CD4-positive, alpha-beta T cell (primary cell): ENCODE measurements at regions not wholly inside any gene's neighbourhood (a gene's known extent, or its start where the extent isn't known, plus 50 kb on each side); places are given as distances from the start of the nearest gene placed in this dataset.

Source experiments
- ATAC-seq: fragments of 200-7000 bp; cut with Tn5 transposase; one replicate; pipeline ENCODE4 v1.10.0; 2022; ENCODE audit warnings: mild to moderate bottlenecking; ENCODE audit not compliant: poor library complexity
- CTCF ChIA-PET: fragments of 350-600 bp; sonication (Branson Sonifier 250); formaldehyde crosslinking; loops from one replicate; lab custom pipeline; 2021; ENCODE audit warnings: antibody characterized with exemption, inconsistent platforms; lab: Charles Lee
- POLR2A ChIA-PET: fragments of 350-600 bp; sonication (Branson Sonifier 250); formaldehyde crosslinking; loops from one replicate; lab custom pipeline; 2021; ENCODE audit warnings: antibody characterized with exemption, inconsistent platforms; lab: Charles Lee
- DNase-seq, 14 experiments: peaks; one replicate each; pipeline ENCODE4 v3.0.0-alpha.2; 2013 to 2020; ENCODE audit warnings: mixed read lengths in 2 of 14
- H3K27ac ChIP-seq, 2 donors: one replicate each; pipeline versions ENCODE4 v1.5.1 to v1.7.0; 2013; ENCODE audit warnings: low read length in 2 of 2, low read depth in 1 of 2, mild to moderate bottlenecking in 1 of 2
- H3K27me3 ChIP-seq, 2 experiments: 1 replicate in 1 of 2; 2 replicates in 1 of 2; pipeline versions ENCODE4 v1.6.1 to v1.7.0; 2013; ENCODE audit warnings: low read length in 2 of 2, control low read depth in 1 of 2, mild to moderate bottlenecking in 1 of 2, moderate library complexity in 1 of 2; ENCODE audit not compliant: insufficient read depth in 2 of 2, control insufficient read depth in 1 of 2
- H3K36me3 ChIP-seq: one replicate; pipeline ENCODE4 v1.6.1; 2013; ENCODE audit warnings: low read length, control low read depth; ENCODE audit not compliant: insufficient read depth
- H3K4me1 ChIP-seq: one replicate; pipeline ENCODE4 v1.6.1; 2013; ENCODE audit warnings: low read length, control low read depth; ENCODE audit not compliant: insufficient read depth
- H3K4me3 ChIP-seq: one replicate; pipeline ENCODE4 v1.5.1; 2013; ENCODE audit warnings: mild to moderate bottlenecking, low read length, moderate library complexity
- H3K9me3 ChIP-seq, 2 experiments: 1 replicate in 1 of 2; 2 replicates in 1 of 2; pipeline versions ENCODE4 v1.6.1 to v1.7.0; 2013; ENCODE audit warnings: low read length in 2 of 2, mild to moderate bottlenecking in 2 of 2, control low read depth in 1 of 2, moderate library complexity in 1 of 2; ENCODE audit not compliant: control insufficient read depth in 1 of 2, insufficient read depth in 1 of 2
- H3K27ac Mint-ChIP-seq: one replicate; pipeline ENCODE4 v1.8.0; 2020; ENCODE audit warnings: mixed read lengths
- H3K27me3 Mint-ChIP-seq: one replicate; pipeline ENCODE4 v1.8.0; 2021; ENCODE audit warnings: mixed read lengths
- H3K36me3 Mint-ChIP-seq: one replicate; pipeline ENCODE4 v1.8.0; 2021; ENCODE audit warnings: low read depth, mixed read lengths
- H3K4me1 Mint-ChIP-seq: one replicate; pipeline ENCODE4 v1.8.0; 2021; ENCODE audit warnings: low read depth, mixed read lengths
- H3K4me3 Mint-ChIP-seq: one replicate; pipeline ENCODE4 v1.8.0; 2020; ENCODE audit warnings: mild to moderate bottlenecking, mixed read lengths
- H3K9me3 Mint-ChIP-seq: one replicate; pipeline ENCODE4 v1.8.0; 2020; ENCODE audit warnings: mixed read lengths
- CTCF ChIP-seq: fragments of 200-600 bp; IDR thresholded peaks from one replicate; pipeline ENCODE4 v1.8.0; 2022; ENCODE audit warnings: antibody characterized with exemption, mild to moderate bottlenecking
- intact Hi-C, 2 experiments: fragments of 100-400 bp; cut with DNase I in 1 of 2; cut with micrococcal nuclease in 1 of 2; formaldehyde crosslinking; loops; one replicate each; pipeline versions ENCODE4 v1.15.1 to v1.9.0; 2023 to 2025; cut with DNase I, micrococcal nuclease

- Histone ChIP-seq H3K4me3 (no peak overlapping the region), H3K36me3 (no peaks in the 10 kb centered on the region), H3K4me1 (no peaks in the 10 kb centered on the region), H3K27ac (no peak overlapping the region), H3K27me3 (no peaks in the 10 kb centered on the region), H3K9me3 (no peaks in the 10 kb centered on the region)
- no peaks in the 10 kb centered on the region for H3K27me3 Mint-ChIP-seq
- ChIA-PET CTCF (interaction anchor here (0.6 kb wide), 1 partner anchor 228 kb away, joined by 3 read pairs; no protein-coding TSS in a partner anchor), POLR2A (no interaction called here)
- H3K27ac Mint-ChIP-seq, result no peak overlapping the region
- no peaks in the 10 kb centered on the region for H3K4me1 Mint-ChIP-seq
- no peak for ATAC-seq
- no peaks in the 10 kb centered on the region for H3K9me3 Mint-ChIP-seq
- intact Hi-C loops, result no loop called here
- no peak overlapping the region for H3K4me3 Mint-ChIP-seq
- no peak for TF ChIP-seq CTCF
- H3K36me3 Mint-ChIP-seq, result no peaks in the 10 kb centered on the region
- DNase-seq, result no peak
Observed at GRCh38 chr5:143700994-143701393, 111.0 kb upstream of the HMHB1 start.

- H3K4me3 ChIP-seq, result no peak overlapping the region
- no peaks in the 10 kb centered on the region for H3K9me3 ChIP-seq
- no peaks in the 10 kb centered on the region for H3K27me3 ChIP-seq
- H3K27ac ChIP-seq, result no peak overlapping the region
- H3K4me1 Mint-ChIP-seq, result no peaks in the 10 kb centered on the region
- DNase-seq (no peak), ATAC-seq (no peak)
- TF ChIP-seq CTCF, result no peak
- H3K27ac Mint-ChIP-seq, result no peak overlapping the region
- H3K27me3 Mint-ChIP-seq, result no peaks in the 10 kb centered on the region
- CTCF ChIA-PET, result no interaction called here
- H3K4me1 ChIP-seq, result peaks cover 3% of the 10 kb centered on the region
- intact Hi-C loops, result no loop called here
- no peaks in the 10 kb centered on the region for H3K36me3 Mint-ChIP-seq
- H3K36me3 ChIP-seq, result no peaks in the 10 kb centered on the region
- peaks cover 4% of the 10 kb centered on the region for H3K9me3 Mint-ChIP-seq
- H3K4me3 Mint-ChIP-seq, result no peak overlapping the region
- POLR2A ChIA-PET, result no interaction called here
Observed at GRCh38 chr5:143699121-143699520, 112.8 kb upstream of the HMHB1 start.

- no peak overlapping the region for H3K4me3 ChIP-seq
- no peak for TF ChIP-seq CTCF
- CTCF ChIA-PET, result no interaction called here
- Mint-ChIP-seq H3K4me3 (no peak overlapping the region), H3K9me3 (peaks cover 4% of the 10 kb centered on the region), H3K27me3 (no peaks in the 10 kb centered on the region), H3K36me3 (no peaks in the 10 kb centered on the region), H3K27ac (no peak overlapping the region), H3K4me1 (no peaks in the 10 kb centered on the region)
- no peaks in the 10 kb centered on the region for H3K36me3 ChIP-seq
- POLR2A ChIA-PET, result no interaction called here
- DNase-seq, result no peak
- peaks cover 7% of the 10 kb centered on the region for H3K4me1 ChIP-seq
- no peaks in the 10 kb centered on the region for H3K27me3 ChIP-seq
- H3K27ac ChIP-seq, result no peak overlapping the region
- no peaks in the 10 kb centered on the region for H3K9me3 ChIP-seq
- ATAC-seq, result no peak
- intact Hi-C loops, result no loop called here
Observed at GRCh38 chr5:143698574-143698973, 113.4 kb upstream of the HMHB1 start.
